Epithelial cell of prostate (primary cell): ENCODE measurements at regions not wholly inside any gene's neighbourhood (a gene's known extent, or its start where the extent isn't known, plus 50 kb on each side); places are given as distances from the start of the nearest gene placed in this dataset.

Source experiments
- DNase-seq: peaks from one replicate; pipeline ENCODE4 v3.0.0-alpha.2; 2011; ENCODE audit warnings: low read depth, low spot score
- H3K27ac ChIP-seq: fragments of 450-650 bp; 2 replicates; pipeline ENCODE4 v1.5.1; 2017; ENCODE audit warnings: mild to moderate bottlenecking

DNA sequence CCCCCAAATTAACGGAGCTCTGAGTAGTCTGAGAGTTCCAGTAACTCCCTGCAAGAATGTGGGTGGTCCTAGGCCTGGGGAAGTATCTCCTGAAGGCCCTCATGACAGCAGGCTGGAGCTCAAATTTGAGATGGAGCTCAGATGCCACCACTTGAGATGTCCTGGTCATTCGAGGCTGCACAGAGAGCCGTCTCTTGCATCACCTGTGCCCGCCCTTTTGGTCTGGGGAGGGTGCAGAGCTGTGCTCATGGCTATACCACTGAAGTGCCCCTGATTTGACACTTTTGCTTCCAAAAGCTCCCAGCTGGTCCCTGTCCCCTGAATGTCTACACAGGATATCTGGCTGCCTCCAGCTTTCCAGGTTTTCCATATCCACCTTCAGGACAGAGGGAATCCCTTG is 214.0 kb upstream of the B3GAT1 start:
- no peak for DNase-seq
- H3K27ac ChIP-seq, result no peak overlapping the region

DNA sequence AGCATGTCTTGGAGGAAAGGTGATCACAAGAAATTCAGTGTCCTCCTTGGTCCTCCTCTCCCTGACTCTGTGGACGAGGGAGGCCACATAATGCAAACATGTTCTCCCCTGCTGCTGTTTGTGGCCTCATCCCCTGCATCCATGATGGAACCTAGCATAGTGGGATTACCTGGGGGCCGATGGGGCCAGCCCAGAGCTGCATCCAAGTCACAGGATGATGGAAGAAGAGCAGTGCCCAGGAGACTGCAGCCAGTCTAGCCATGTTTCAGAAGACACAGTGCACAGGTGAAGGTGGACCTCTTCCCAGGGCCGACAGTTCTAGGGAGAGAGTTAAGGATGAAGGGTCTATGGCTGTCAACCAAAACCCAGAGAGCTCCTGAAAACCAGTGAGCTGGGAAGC is 213.6 kb upstream of the B3GAT1 start:
- no peak for DNase-seq
- no peak overlapping the region for H3K27ac ChIP-seq

GRCh38 chr11:134625151-134625550 is 213.1 kb upstream of the B3GAT1 start:
- DNase-seq, result no peak

DNA sequence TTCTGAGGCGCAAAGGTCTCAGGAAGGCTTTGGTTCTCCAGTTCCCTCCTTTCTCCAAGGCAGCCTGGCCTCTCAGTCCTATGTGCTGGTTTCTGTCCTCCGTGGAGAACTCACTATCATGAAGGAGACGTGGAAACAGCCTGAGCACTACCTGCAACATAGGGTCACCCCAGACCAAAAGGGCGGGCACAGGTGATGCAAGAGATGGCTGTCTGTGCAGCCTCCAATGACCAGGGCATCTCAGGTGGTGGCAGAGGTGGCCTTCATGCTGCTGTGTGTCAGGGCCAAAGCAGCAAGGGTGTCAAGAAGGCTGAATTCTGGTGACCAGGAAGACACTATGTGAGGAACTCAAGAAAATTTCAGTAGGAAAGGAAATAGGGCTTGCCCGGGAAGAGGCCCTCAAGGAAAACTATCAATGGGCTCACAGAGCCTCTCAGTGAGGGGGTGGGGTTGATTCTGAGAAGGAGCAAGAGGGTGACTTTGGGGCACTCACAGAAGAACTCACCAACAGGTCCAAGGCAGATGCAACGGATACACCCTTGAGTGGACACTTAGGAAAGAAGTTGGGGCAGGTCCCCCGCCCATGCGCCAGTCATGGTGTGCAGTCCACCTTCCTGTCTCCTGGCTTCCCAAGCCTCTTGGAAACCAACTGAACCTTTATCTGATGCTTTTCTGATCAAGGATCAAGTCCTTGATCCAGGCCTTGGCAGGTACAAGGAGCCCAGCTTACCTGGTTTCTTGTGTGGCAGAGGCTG is 212.3 kb upstream of the B3GAT1 start:
- no peak for DNase-seq
- no peak overlapping the region for H3K27ac ChIP-seq

More at GRCh38 chr11:134625151-134625550, 213.1 kb upstream of the B3GAT1 start:
- H3K27ac ChIP-seq, result no peak overlapping the region

GRCh38 chr11:134623711-134624110 is 211.7 kb upstream of the B3GAT1 start:
- no peak overlapping the region for H3K27ac ChIP-seq

GRCh38 chr11:134622458-134622857 is 210.4 kb upstream of the B3GAT1 start:
- H3K27ac ChIP-seq, result no peak overlapping the region
- DNase-seq, result no peak

More at GRCh38 chr11:134623711-134624110, 211.7 kb upstream of the B3GAT1 start:
- DNase-seq, result no peak

GRCh38 chr11:134617360-134617759 is 205.3 kb upstream of the B3GAT1 start:
- H3K27ac ChIP-seq, result no peak overlapping the region
- DNase-seq, result no peak

DNA sequence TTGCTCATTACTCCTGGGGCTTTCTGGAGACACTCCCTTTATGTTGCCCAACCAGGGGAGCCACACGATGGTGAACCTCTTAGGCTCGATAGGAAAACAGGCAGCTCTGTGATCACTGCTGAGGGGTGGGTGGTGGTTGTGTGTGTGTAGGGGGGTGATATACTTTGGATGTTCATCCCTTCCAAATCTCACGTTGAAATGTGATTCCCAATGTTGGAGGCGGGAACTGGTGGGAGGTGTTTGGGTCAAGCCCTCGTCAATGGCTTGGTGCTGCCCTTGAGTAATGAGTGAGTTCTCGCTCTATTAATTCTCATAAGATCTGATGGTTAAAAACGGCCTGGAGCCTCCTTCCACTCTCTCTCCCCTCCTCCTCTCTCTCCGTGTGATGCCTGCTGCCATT is 204.0 kb upstream of the B3GAT1 start:
- no peak overlapping the region for H3K27ac ChIP-seq

DNA sequence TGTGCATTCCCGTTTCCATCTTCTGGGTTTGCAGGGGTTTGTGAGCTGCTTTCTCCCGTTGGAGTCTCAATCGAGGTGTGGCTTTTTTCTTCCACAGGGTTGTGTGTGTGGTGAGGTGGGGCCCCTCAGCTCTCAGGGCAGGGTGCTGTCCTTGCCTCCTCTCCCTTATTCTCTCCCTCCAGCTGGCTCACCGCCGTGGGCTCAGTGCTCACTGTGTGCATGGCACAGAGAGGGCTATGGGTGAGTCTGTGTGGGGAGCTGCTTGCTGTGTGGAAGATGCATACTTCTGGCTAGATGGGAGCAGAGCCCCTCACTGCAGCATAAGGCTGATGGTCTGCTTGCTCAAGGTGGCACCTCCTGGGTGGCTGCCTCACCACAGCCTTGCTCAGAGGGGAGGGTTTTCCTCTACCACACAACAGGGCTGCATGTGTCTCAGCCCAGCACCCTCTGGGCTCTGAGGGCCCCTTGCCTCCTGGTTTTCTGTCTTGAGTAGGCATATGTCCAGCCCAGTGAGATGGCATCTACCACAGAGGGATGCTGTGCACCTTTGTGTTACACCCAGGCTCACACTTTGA is 203.1 kb upstream of the B3GAT1 start:
- no peak for DNase-seq
- no peak overlapping the region for H3K27ac ChIP-seq

More for the DNA sequence above, 204.0 kb upstream of the B3GAT1 start:
- DNase-seq, result no peak

GRCh38 chr11:134614141-134614540 is 202.1 kb upstream of the B3GAT1 start:
- no peak for DNase-seq
- no peak overlapping the region for H3K27ac ChIP-seq

- no peak overlapping the region for H3K27ac ChIP-seq
These were observed 201.6 kb upstream of the B3GAT1 start for GRCh38 chr11:134613646-134614045.

GRCh38 chr11:134612140-134613030 is 200.3 kb upstream of the B3GAT1 start:
- DNase-seq, result no peak

More at GRCh38 chr11:134613646-134614045, 201.6 kb upstream of the B3GAT1 start:
- DNase-seq, result no peak

DNA sequence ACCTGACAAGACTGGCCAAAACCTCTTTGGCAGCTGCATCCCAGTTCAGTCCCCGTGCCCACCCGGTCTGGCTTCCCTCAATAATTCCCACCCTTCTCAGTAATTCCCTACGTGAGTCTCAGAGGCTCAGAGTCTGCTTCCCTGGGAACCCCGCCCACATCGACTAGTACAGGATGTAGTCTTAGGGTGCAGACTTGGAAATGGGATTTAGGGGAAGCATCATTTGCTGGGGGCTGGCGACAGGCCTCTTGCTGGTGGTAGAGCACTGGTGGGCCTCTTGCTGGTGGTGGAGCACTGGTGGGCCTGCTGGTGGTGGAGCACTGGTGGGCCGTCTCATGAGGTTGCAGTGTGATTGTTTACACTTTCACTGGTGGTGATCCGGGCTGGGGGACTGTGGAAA is 199.5 kb upstream of the B3GAT1 start:
- no peak overlapping the region for H3K27ac ChIP-seq
- DNase-seq, result no peak

More at GRCh38 chr11:134612140-134613030, 200.3 kb upstream of the B3GAT1 start:
- H3K27ac ChIP-seq, result no peak overlapping the region

DNA sequence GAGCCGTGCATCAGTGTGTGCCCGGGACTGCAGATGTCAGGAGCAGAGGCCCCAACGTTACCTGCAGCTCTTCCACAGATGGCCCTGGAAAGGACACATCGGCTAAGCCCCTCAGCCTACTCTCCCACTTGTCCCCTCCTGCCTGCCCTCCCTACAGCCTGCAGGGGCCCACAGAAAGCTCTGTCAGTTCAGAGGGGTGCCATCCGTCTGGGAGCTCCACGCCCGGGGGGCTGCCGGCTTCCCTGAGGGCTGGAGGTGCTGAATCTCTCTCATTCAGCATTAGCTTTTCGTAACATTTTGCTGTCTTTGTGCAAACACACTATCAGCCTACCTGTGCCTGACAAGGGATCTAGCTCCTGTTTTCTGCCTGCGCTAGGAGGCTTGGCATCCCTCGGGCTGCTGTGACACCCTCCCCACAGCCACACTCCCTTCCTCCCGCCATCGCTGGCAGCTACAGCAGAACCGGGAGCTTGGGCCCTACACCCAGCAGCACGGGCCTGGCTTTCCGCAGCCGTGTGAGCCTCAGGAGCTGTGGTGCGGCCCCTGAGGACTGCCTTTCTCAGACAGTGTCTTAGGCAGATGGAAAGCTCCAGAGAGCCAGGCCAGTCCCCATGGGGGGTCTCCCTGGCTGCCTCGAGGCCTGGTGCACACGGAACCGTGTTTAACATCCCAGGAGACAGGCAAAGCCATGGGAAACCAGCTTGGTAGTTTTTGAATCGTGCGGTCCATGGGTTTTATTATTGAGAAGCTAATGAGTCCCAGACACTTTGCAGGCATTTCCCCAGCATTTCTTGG is 198.3 kb upstream of the B3GAT1 start:
- DNase-seq, result no peak
- H3K27ac ChIP-seq, result no peak overlapping the region

DNA sequence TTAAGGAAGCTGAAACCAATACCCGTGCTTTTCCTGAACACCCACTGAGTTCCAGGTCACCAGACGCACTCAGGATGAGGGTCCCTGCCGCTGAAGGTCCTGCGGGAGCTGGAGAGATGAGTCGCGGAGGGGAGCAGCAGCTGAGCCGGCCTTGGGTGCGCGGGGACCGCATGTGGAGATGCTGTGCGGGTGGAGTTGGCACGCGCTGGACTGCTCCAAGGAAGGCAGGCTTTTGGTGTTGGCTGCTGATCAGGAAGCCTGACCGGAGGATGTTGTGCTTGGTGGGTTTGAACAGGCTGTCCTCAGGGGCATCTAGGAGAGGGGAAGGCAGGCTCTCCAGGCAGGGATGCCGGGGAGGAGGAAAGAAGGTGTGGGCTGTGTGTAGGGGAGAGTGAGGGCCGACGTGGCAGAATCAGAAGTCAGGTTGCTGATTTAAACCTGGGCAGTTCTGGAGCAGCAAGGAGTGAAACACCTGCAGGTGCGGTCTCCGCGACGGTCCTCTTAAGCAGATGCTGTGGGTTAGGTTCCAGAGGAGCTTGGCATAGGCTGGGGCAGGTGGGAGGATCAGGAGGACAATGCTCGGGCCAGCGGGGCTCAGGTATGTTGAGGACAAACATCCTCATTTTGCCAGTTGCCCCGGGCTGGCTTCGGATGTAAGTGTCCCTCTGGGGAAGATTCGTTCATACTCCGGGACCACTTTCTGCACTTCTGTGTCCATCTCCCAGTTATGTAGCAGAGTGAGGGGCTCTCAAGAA is 197.5 kb upstream of the B3GAT1 start:
- no peak for DNase-seq
- H3K27ac ChIP-seq, result no peak overlapping the region

DNA sequence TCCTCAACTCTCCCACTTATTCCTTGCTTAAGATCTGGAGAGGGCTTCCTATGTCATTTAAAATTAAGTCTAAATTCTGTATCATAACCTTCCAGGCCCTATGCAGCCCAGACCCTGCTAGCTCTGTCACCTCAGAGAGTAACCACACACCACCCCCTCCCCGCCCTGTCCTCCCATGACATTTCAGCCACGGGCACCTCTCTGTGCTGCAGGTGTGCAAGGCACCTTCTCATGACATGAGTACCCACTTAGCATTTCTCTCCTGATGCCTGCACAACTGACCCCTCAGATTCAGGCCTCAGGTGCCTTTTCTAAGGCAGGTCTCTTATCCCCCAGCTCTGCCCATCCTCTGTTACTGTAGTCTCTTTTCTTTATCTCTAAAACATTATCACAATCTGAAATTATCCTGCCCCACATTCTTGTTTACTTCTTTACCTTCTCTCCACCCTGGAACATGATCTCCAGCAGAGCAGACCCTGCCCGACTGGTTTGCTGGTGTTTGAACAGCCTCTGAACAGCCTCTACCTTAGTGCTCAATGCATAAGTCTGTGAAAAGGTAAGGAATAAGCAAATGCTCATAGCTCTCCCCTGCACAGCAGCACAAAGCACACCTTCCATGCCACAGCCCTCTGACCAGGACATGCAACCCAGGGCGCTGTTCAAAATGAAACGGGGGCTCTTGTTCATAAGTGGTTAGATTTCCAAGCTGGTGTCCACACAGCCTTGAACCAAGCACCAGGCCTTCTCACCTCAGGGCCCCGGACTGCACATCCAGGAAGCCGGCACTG is 196.1 kb upstream of the B3GAT1 start:
- no peak overlapping the region for H3K27ac ChIP-seq
- DNase-seq, result no peak

DNA sequence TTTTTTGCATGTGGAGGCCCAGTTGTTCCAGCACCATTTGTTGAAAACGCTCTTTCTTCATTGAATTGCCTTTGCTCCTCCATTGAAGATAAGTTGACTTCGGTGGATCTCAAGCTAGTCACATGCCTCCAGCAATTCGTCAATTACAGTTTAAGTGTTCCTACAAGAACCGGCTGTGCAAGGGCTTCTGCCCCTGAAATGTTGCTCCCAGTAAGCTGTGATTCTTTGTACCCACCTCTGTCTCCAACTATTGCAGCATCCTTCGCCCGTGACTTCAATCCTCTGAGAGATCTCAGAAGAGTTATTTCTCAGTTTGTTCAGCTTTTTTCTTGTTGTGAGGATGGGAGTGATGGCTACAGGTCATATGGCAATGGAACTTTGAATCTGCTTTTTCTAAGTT is 194.2 kb upstream of the B3GAT1 start:
- DNase-seq, result no peak
- H3K27ac ChIP-seq, result no peak overlapping the region

DNA sequence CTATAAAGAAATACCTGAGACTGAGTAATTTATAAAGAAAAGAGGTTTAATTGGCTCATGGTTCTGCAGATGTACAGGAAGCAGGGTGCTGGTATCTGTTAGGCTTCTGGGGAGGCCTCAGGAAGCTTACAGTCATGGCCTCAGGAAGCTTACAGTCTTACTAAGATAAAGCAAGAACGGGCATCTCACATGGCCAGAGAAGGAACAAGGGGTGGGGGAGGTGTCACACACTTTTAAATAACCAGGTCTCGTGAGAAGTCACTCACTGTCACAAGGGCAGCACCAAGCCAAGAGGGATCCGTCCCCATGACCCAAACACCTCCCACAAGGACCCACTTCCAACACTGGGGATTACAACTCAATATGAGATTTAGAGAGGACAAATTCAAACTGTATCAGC is 192.8 kb upstream of the B3GAT1 start:
- no peak for DNase-seq
- no peak overlapping the region for H3K27ac ChIP-seq

- no peak for DNase-seq
- H3K27ac ChIP-seq, result no peak overlapping the region
These were observed 187.3 kb upstream of the B3GAT1 start for GRCh38 chr11:134599299-134599771.
